ENCODE measurements at regions not wholly inside any gene's neighbourhood (a gene's known extent, or its start where the extent isn't known, plus 50 kb on each side); places are given as distances from the start of the nearest gene placed in this dataset.

GRCh38 chr13:94858856-94859255 is 146.5 kb upstream of the SOX21 start:
- TF ChIP-seq POLR2AphosphoS5 (IDR thresholded peaks at IDR 0.05) (no peak), CTCF (IDR thresholded peaks at IDR 0.05) (no peak), POLR2A (IDR thresholded peaks at IDR 0.05) (no peak)

All from sigmoid colon (tissue), 4 donors.